HG02798 (cell line): ENCODE measurements at regions not wholly inside any gene's neighbourhood (a gene's known extent, or its start where the extent isn't known, plus 50 kb on each side); places are given as distances from the start of the nearest gene placed in this dataset.

Source experiments
- ATAC-seq: cut with Tn5 transposase; IDR thresholded peaks from one replicate; pipeline ENCODE4 v1.9.1; 2021; ENCODE audit warnings: mild to moderate bottlenecking; ENCODE audit not compliant: unreplicated experiment, poor library complexity

DNA sequence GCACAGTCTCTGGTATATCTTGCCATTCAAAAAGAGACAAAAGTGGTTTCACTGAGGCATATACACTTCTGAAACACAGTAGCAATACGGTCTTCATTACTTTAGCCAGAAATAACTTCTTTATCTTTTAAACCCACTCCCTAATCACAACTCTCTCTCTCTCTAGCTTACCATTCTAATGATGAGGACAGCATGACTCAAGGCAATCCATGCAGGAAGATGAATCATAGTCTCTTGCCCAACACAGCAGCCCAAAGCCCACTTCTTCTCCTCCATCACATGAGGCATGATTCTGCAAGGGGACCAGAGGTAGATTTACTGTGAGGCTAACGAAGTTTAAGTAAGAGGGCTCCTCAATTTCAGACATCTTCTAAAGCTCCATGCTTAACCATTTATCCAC lies 285.0 kb upstream of the NR5A2 start:
- no peak for ATAC-seq

DNA sequence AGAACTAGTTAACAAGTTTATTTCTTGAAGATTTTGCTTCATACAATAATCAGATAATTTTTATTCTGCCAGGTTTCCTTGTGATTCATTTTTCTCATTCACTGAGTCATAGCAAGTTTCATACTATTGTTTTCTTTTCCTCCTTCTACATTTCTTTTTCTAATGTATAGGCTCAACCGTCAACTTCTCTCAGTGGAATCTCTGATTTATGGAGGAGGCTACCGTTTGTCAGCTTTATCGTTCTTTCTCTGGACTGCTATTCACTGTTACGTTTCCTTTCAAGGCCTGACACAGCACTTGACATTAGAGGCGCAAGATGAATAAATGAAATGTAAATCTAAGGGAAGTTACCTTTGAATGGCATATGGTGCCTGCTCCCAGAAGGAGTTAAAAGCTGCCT lies 284.3 kb upstream of the NR5A2 start:
- no peak for ATAC-seq

GRCh38 chr1:199746666-199747384 lies 280.7 kb upstream of the NR5A2 start:
- no peak for ATAC-seq

DNA sequence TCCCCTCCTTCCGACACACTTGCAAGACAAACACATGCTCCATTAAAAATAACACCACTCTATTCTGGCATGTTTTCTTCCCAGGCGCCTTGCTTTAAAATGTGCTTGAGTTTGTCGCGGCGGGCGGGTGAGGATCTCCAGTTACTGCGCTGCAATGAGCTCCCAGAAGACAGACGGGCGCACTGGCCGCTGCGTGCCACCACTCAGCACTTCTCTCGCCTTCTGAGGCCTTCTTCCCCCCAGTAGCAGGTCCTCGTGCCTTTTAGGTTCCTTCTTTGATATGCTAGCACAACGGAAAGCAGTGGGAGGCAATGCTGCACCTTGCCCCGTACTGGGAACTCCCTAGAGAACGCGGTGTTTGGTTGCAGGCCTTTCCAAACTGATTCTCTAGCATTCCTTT lies 279.5 kb upstream of the NR5A2 start:
- no peak for ATAC-seq

GRCh38 chr1:199751506-199751905 lies 276.0 kb upstream of the NR5A2 start:
- ATAC-seq: no peak

GRCh38 chr1:199751962-199752687 lies 275.4 kb upstream of the NR5A2 start:
- ATAC-seq: no peak

DNA sequence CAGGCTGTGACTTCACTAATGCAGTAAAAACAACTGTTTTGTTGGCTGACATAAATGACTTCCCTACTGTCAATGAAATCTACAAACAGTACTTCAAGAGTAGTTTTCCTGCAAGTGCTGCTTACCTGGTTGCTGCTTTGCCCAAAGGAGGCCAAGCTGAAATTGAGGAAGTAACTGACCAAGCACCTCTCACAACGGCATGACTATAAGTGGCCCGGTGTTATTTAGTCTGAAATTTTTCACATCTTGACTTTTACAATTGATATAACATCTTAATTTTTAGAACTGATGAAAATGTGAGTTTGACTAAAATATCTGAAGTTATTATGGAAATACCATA lies 274.9 kb upstream of the NR5A2 start:
- no peak for ATAC-seq

DNA sequence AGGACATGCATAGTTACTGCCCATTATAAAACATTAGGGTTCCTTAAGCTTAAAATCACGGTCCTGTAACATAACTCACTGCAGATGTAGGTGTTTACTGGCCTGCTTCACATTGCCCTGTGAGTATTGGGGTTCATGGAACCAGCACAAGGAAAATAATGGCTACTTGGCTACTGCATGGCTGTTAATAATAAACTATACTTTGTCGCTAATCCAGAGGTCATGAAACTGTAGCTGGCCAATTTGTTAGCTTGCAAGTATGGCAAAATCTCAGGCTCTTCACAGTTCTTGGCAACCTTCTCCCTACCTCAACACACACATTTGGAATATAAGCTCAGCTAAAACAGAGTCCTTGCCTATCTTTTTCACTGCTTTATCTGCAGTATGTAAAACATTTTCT lies 274.0 kb upstream of the NR5A2 start:
- ATAC-seq: no peak

GRCh38 chr1:199756066-199756465 lies 271.4 kb upstream of the NR5A2 start:
- no peak for ATAC-seq

GRCh38 chr1:199758626-199759255 lies 268.8 kb upstream of the NR5A2 start:
- ATAC-seq: no peak

DNA sequence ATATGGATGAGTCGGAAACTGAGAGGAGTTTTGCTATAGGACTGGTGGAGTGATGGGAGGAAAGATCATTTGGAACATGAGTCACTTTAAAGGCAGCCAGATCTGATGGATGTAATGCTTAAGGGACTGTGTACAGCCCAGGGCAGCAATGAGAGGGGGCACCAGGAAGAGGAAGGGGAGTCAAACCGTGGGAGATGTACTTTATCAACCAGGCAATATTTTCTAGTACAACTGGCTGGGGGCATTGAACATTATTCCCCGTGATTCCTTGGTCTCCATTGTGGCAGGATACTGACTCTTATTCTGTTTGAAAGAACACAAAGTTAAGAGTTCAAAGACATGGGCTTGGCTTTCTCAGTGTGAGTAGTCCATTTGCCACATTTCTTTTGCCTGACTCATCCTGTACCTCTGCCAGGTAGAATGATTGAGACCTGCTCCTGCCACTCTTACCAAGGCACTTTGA lies 268.2 kb upstream of the NR5A2 start:
- ATAC-seq: no peak

DNA sequence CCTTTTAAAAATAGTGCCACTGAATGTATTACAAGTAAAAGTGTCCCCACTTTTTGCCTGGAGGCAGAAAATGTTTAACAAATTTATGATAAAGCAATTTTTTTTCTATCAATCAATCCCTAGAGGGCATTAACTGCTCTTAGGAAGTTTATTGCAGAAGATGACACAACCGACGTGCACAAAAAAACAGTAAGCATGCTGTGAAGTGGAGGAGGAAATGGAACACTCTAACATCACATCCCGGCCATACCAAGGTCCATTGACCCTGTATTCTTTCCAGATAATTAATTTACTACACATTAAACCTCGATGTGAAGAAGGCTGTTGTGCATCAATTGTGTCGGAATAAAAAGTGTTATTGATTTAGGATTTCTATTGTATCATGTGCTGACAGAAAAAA lies 264.9 kb upstream of the NR5A2 start:
- no peak for ATAC-seq

DNA sequence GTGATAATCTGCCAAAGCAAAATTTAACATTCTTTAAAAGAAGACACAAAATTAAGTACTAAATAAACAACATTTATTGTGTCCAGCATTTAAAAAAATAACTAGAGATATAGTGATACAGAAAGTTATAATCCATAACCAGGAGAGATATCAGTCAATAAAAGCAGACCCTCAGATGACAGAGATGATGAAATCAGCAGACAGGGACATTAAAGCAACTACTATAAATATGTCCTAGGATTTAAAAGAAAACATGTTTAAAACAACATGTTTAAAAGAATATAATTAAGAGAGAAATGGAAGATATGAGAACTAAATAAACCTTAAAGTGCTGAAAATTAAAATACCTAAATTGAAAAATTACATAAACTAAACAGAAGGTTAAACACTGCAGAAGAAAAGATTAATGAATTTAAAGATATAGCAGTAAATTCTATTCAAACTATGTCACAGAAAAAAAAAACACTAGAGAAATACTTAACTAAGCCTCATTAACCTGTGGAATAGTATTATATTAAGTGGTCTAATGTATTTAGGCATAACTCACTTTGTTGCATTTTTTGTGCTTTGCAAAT lies 261.2 kb upstream of the NR5A2 start:
- ATAC-seq: no peak

GRCh38 chr1:199767700-199768099 lies 259.8 kb upstream of the NR5A2 start:
- no peak for ATAC-seq

- no peak for ATAC-seq
Observed at GRCh38 chr1:199774433-199775089, 252.9 kb upstream of the NR5A2 start.

- ATAC-seq: no peak
Observed at GRCh38 chr1:199776768-199777497, 250.6 kb upstream of the NR5A2 start.

DNA sequence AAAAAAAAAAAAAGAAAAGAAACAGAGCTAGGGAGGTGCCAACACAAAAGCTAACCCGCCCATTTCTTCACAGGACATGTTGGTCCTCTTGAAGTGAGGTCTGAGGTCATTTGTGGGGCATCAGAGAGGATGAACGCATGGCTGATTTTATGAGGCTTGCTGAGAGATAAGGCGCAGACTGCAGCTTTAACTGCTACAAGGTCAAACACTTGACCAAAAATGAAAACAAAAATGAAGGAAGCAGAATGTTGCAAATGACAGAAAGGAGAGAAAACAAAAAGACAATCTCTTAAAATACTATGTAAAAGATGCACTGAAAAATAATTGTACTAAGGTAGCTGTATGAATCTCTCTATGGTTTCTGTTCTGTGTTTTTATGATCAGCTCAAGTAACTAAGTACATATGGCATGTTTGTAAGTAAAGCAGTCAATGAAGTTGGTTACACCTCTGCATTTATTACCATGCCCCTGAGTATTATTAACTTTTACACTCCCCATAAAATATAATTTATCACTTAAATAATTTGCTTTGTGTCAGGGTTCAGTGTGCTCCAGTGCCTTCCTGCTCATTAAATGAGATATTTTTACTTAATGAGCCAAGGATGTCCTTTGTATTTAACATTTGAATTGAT lies 249.1 kb upstream of the NR5A2 start:
- no peak for ATAC-seq

DNA sequence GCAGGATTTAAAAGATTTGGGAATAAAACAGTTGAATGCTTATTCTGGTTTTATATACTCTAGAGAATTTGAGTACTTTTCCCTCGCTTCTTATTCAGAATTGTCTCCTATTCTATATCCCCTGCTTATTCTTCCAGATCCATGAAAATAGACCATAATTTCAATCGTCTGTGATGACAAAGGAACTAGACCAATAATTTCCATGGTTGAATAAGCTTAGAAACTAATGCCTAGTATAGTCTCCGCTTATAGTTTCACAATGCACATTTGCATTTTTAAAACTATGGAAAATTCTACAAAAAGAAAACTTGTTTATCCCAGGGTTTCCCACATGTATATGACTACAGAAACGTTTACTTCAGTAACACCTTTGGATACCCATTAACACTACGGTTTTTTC lies 247.4 kb upstream of the NR5A2 start:
- ATAC-seq: no peak

GRCh38 chr1:199780948-199781670 lies 246.4 kb upstream of the NR5A2 start:
- no peak for ATAC-seq
